Loucy (cell line): ENCODE measurements at regions not wholly inside any gene's neighbourhood (a gene's known extent, or its start where the extent isn't known, plus 50 kb on each side); places are given as distances from the start of the nearest gene placed in this dataset.

ENCODE experiments used
- EZH2phosphoT487 ChIP-seq: fragments of 200-600 bp; IDR thresholded peaks from 2 replicates; pipeline ENCODE4 v1.6.1; 2018; ENCODE audit warnings: antibody characterized with exemption, mild to moderate bottlenecking, moderate library complexity, borderline replicate concordance
- TF ChIP-seq, protein P1 (sequence below): fragments of 200-600 bp; sonication (generic); conservative IDR thresholded peaks from 2 replicates; pipeline ENCODE4 v1.5.1; 2014; ENCODE audit warnings: mild to moderate bottlenecking, antibody characterized with exemption, low read length

DNA sequence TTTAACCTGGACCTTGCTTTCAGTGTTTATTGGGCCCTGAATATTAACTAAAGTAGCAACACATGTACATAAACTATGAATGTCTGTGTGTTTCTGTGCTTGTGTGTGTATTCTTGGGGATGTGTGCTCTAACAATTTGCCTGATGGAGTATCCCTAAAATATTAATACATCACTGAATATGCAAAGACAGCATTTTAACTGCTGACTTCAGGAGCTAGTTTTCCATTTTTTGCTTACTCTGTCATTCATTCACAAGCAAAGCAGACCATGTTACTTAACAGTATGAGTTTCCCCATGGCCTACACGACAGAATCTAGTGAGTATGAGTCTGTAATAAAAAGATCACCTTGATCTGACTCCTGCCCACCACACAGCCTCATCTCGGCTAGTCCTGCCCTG, 402.8 kb downstream of the BCAT1 start:
- TF ChIP-seq, protein P1, sequence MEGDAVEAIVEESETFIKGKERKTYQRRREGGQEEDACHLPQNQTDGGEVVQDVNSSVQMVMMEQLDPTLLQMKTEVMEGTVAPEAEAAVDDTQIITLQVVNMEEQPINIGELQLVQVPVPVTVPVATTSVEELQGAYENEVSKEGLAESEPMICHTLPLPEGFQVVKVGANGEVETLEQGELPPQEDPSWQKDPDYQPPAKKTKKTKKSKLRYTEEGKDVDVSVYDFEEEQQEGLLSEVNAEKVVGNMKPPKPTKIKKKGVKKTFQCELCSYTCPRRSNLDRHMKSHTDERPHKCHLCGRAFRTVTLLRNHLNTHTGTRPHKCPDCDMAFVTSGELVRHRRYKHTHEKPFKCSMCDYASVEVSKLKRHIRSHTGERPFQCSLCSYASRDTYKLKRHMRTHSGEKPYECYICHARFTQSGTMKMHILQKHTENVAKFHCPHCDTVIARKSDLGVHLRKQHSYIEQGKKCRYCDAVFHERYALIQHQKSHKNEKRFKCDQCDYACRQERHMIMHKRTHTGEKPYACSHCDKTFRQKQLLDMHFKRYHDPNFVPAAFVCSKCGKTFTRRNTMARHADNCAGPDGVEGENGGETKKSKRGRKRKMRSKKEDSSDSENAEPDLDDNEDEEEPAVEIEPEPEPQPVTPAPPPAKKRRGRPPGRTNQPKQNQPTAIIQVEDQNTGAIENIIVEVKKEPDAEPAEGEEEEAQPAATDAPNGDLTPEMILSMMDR: no peak
- no peak for TF ChIP-seq EZH2phosphoT487
